Right ventricle myocardium superior (tissue), 1 donor: ENCODE measurements at regions not wholly inside any gene's neighbourhood (a gene's known extent, or its start where the extent isn't known, plus 50 kb on each side); places are given as distances from the start of the nearest gene placed in this dataset.

Source experiments
- ATAC-seq: fragments of 200-7000 bp; cut with Tn5 transposase; one replicate; pipeline ENCODE4 v1.9.1; 2020; ENCODE audit warnings: mild to moderate bottlenecking; ENCODE audit not compliant: poor library complexity
- DNase-seq: peaks from one replicate; pipeline ENCODE4 v3.0.0-alpha.2; 2020
- intact Hi-C: fragments of 100-400 bp; cut with DNase I; formaldehyde crosslinking; loops from one replicate; pipeline ENCODE4 v1.11.2; 2022
- donor health status: DM: no; HTN: yes; CAD: no; lungs with severe emphysema.

GRCh38 chr2:181143790-181144300 lies 163.4 kb downstream of the UBE2E3 start:
- no peak for DNase-seq
- intact Hi-C loops: no loop called here
- no peak for ATAC-seq

DNA sequence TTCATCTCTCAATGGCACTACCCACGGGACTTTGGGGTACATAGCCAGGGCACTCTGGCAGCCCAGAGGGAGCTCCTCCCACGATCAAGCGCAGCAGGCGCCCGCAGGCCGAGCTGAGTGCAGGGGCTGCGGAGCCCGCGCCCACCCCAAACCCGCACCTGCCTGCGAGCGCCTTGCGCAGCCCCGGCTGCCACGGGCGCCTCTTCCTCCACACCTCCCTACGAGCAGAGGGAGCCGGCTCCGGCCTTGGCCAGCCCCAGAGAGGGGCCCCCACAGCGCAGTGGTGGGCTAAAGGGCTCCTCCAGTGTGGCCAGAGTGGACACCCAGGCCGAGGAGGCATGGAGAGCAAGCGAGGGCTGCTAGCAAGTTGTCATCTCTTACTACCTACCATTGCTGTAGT lies 165.2 kb downstream of the UBE2E3 start:
- intact Hi-C loops: no loop called here
- ATAC-seq (no peak), DNase-seq (no peak)

DNA sequence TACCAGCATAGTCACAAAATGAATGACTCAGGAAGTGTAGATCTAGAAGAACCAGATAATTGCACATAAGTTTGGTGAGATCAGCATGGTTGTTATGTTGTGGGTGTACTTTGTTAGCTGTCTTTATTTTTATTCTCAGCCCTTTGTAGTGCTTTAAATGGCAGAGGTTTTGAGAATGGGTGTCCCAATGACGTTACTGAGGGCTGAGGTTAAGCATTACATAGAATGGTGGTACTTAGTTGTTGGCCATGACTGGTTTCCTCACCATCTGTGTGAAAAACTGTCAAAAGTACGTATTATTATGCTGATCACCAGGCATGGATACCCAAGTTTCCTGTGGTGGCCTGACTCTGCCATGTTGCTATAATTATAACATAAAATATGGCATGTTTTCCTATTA lies 165.8 kb downstream of the UBE2E3 start:
- no peak for DNase-seq
- no peak for ATAC-seq
- intact Hi-C loops: no loop called here

DNA sequence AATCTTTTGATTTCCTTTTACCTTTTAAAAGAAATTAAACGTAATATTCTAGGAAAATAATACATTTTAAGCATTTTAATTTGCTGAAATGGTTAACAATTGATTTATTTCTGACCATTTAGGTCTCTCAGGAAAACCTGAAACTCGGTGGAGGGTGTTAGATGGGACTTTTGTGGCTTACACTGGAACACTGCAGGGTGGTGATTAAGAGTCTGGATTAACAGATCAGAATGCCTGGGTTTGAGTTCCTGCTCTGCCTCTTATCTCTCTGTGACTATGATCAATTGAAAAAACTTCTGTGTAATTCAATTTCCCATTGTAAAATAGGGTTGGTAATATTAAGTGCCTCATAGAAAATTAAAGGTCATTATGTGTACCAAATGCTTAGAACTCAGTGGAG lies 168.7 kb downstream of the UBE2E3 start:
- no peak for ATAC-seq
- intact Hi-C loops: no loop called here
- no peak for DNase-seq

- DNase-seq (no peak), ATAC-seq (no peak)
- intact Hi-C loops: no loop called here
Observed at GRCh38 chr2:181152226-181152625, 171.8 kb downstream of the UBE2E3 start.

DNA sequence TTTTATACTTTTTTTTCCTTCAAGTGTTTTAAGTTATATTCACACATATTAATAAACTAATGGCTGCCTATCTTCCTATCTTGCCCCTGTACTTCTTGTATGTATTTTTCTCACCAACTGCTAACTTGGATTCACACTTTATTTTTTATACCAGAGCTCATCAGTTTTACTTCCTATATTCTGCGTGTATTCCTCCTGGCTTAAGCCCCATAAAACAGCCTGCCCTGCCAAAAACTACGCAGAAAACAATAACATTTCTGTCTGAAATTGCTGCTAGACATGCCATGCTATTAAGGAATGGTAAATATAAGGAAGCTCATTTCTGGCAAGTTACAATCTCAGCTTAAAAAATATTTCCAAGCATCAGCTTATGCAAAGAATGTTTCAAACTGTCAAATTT lies 172.3 kb downstream of the UBE2E3 start:
- no peak for ATAC-seq
- intact Hi-C loops: no loop called here
- no peak for DNase-seq

DNA sequence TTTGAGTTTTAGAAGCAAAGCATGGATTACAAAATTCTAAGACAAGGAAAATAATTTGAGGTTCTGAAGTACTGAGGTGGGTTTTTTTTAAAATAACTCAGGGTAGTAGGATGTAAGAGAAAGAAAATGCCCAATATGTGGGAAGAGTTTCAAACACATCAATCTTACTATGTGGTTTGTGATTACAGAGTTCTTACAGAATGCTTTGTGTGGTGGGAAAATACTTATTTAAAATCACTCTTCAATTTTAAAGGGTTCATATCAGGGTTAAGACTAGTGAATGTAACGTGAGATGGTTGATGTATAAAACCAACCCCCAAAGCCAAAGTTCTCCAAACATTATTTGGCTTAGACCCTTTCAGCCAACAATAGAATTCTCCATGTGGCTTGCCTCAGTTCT lies 173.5 kb downstream of the UBE2E3 start:
- ATAC-seq: no peak
- no peak for DNase-seq
- intact Hi-C loops: no loop called here

- intact Hi-C loops: no loop called here
- ATAC-seq (no peak), DNase-seq (no peak)
Observed at GRCh38 chr2:181157326-181157725, 176.9 kb downstream of the UBE2E3 start.

DNA sequence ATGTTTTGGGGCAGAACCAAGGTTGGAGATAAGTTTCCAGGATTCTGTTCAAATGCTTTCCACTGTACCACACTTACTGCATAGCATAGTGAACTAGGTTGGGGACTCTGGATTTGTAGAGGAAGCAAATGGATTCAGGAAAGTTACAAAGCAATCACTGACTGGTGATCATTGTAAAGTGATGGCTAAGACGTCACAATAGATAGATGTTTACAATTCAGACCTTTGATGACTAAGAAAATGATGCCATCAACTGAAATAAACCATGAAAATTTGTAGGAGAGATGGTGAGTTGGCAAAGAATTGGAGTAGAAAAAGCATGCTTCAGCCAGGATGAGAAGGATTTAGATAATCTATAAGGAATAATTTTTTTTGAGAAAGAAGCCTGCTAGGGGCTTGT lies 178.0 kb downstream of the UBE2E3 start:
- intact Hi-C loops: no loop called here
- DNase-seq (no peak), ATAC-seq (no peak)

GRCh38 chr2:181161615-181162014 lies 181.2 kb downstream of the UBE2E3 start:
- DNase-seq: no peak
- no peak for ATAC-seq
- intact Hi-C loops: no loop called here

GRCh38 chr2:181163139-181163538 lies 182.7 kb downstream of the UBE2E3 start:
- intact Hi-C loops: no loop called here
- ATAC-seq (no peak), DNase-seq (no peak)

- ATAC-seq (no peak), DNase-seq (no peak)
- intact Hi-C loops: no loop called here
Observed at GRCh38 chr2:181163691-181164090, 183.3 kb downstream of the UBE2E3 start.

GRCh38 chr2:181164699-181165098 lies 184.3 kb downstream of the UBE2E3 start:
- intact Hi-C loops: no loop called here
- ATAC-seq (no peak), DNase-seq (no peak)

DNA sequence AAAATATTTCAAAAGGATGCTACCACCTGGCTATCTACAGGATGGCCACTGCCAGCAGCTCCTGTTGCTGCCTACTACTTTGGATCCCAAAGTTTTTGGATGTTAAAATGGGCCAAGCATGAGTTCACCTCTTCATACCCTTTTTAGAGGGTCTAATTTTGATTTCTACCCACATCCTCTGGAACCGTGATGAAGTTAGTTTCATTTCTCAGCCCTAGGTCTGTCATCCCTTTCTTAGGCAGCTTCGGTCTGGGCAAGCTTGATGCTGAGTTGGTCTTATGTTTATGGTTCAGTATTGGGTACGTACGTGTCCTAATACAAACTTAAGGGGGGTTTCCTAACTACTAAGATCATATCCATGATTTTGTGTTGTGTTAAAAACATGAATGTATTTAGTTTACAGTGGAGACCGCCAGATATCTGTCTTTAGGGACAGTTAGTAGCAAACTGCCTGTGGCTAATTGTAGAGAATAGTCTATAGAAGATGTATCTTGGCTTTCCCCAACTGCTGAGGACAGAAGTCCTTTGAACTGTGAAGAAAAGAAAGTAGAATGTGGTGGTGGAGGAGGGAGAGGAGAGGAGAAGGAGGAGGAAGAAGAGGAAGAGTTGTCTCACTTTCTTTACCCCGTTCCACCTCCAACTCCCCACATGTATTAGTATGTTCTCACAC lies 184.9 kb downstream of the UBE2E3 start:
- ATAC-seq (no peak), DNase-seq (no peak)
- intact Hi-C loops: no loop called here

DNA sequence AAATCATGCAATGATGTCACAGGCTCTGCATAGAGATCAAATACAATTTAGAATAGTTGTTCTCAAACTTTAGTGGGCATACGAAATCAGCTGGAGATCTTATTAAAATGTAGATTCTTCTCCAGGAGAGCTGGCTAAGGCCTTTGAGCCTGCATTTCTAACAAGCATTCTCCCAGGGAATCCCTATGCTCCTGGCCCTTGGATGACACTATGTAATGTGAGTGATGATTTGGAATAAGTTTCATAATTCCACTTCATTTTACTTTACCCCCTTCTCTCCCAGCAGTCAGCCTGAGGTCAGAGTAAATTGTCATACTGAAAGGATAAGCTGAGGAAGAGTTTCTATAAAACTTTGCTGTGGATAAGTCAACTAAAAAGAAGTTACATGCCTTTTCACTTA lies 189.1 kb downstream of the UBE2E3 start:
- intact Hi-C loops: no loop called here
- DNase-seq: no peak
- no peak for ATAC-seq

GRCh38 chr2:181170256-181170655 lies 189.9 kb downstream of the UBE2E3 start:
- intact Hi-C loops: no loop called here
- ATAC-seq (no peak), DNase-seq (no peak)

- intact Hi-C loops: no loop called here
- ATAC-seq: no peak
- DNase-seq: no peak
Observed at GRCh38 chr2:181172676-181173075, 192.3 kb downstream of the UBE2E3 start.

DNA sequence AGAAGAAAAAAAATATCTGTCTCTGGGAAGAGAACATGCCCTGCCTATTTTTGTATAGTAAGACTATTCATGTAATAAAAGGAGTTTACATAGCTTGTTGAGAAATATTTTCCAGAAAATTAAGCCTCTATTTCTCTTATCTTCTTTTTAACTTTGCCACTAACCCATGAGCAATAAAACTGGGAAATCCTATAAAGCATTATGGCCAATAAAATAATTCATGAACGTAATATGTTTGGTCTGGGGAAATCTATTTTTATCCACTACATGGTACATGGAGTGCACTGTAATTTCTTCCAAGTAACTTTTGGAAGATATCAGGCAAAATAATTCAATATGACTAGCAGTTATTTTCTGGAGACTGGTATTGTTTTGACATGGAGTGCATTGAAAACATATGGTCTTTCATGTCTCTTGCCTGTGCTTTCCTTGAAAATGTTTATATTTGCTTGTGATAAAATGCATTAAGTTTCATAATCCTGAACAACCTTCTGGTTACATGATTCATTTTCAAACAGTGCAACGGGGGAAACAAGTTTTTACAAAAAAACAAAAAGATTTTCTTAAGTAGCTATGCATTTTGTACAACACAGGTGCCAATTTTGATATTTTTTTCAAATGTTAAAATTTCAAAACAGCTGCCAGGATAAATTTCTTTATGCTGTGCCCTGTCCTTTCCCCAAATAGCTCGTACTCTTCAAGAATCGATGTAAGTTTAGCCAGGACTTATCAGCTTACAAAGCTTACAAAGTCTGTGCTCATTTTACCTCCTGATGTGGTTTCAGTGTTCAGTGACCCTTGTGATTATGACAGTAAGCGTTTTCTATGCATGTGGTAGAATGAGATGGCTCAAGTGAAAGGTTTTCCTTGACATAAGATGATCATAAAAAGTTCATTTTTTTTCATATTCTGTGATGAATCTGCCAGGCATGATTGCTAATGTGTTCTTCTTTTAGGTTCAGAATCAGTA lies 194.5 kb downstream of the UBE2E3 start:
- intact Hi-C loops: no loop called here
- no peak for ATAC-seq
- DNase-seq: no peak

DNA sequence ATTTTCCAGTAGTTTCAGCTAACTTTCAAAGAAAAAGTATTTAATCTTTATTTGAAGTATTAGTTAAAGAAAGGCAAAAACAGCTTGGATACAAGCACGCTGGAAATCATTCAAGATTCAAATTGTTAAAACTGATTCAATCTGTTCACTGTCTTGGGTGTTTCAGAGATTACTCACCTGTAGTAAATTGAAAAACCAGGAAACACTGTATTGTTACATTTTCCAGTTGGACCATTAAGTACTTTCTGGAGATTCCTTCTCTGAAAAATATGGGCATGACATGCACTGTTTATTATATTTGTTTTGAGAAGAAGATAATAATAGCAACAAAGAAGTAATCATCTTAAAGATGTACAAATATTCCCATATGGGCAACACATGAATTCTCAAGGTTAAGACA lies 196.1 kb downstream of the UBE2E3 start:
- ATAC-seq: no peak
- intact Hi-C loops: no loop called here
- DNase-seq: no peak

DNA sequence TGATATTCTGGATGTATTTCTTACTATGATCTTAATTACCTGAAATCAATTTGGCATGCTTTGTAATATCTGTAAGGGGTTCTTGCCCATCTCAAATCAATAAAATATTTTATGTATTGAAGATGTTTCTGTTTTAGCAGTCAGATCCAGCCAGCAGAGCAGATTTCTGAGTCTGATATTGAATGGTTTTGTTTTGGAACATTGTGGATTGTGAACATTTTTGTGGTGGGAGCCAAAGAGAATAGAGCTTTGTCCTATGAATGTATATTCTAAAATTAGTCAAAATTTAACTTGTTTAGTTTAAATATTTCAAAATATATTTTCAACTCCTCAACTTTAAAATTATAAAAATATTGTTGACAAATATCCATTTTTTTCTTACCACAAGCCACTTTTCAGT lies 197.0 kb downstream of the UBE2E3 start:
- ATAC-seq (no peak), DNase-seq (no peak)
- intact Hi-C loops: no loop called here
